ENCODE measurements at regions not wholly inside any gene's neighbourhood (a gene's known extent, or its start where the extent isn't known, plus 50 kb on each side); places are given as distances from the start of the nearest gene placed in this dataset.
"Not testable (repeated sequence)": the region's sequence is repeated elsewhere in the genome, so short reads cannot be mapped to it uniquely, and the experiment has no call there.

GRCh38 chr14:30445852-30446251, 113.1 kb upstream of the G2E3 start:
- DNase-seq: no peak

GRCh38 chr14:30450631-30451545, 108.1 kb upstream of the G2E3 start:
- no peak for DNase-seq

GRCh38 chr14:30456296-30456695, 102.7 kb upstream of the G2E3 start:
- DNase-seq: no peak

GRCh38 chr14:30462358-30462757, 96.6 kb upstream of the G2E3 start:
- no peak for DNase-seq

- DNase-seq: no peak
Measured at GRCh38 chr14:30464481-30464880, 94.5 kb upstream of the G2E3 start.

- DNase-seq: no peak
Measured at GRCh38 chr14:30468354-30468753, 90.6 kb upstream of the G2E3 start.

- no peak for DNase-seq
Measured at GRCh38 chr14:30471980-30472379, 87.0 kb upstream of the G2E3 start.

- not testable (repeated sequence) for DNase-seq
Measured at GRCh38 chr14:30473846-30474696, 84.9 kb upstream of the G2E3 start.

- DNase-seq: no peak
Measured at GRCh38 chr14:30482276-30482675, 76.7 kb upstream of the G2E3 start.

GRCh38 chr14:30484201-30484600, 74.8 kb upstream of the G2E3 start:
- no peak for DNase-seq

- DNase-seq: no peak
Measured at GRCh38 chr14:30484976-30485375, 74.0 kb upstream of the G2E3 start.

- no peak for DNase-seq
Measured at GRCh38 chr14:30496852-30497251, 62.1 kb upstream of the G2E3 start.

GRCh38 chr14:30499358-30499757, 59.6 kb upstream of the G2E3 start:
- DNase-seq: no peak

- DNase-seq: no peak
Measured at GRCh38 chr14:30500222-30500621, 58.7 kb upstream of the G2E3 start.

- no peak for DNase-seq
Measured at GRCh38 chr14:30507209-30507608, 51.7 kb upstream of the G2E3 start.

All from hematopoietic multipotent progenitor cell treated with erythropoietin and hydrocortisone succinate and interleukin-3 and kit ligand, for 8 days (in vitro differentiated cells).